ENCODE measurements at regions not wholly inside any gene's neighbourhood (a gene's known extent, or its start where the extent isn't known, plus 50 kb on each side); places are given as distances from the start of the nearest gene placed in this dataset.
A peak's percentile ranks its signal among the peaks of the same experiment; 100 is the strongest.

GRCh38 chr14:31950764-31951637 is 126.1 kb upstream of the ARHGAP5 start:
- Mint-ChIP-seq H3K27me3 (peaks cover 4% of the 10 kb centered on the region), H3K36me3 (no peaks in the 10 kb centered on the region), H3K9me3 (no peaks in the 10 kb centered on the region), H3K4me1 (peaks cover 0 to 21% (median 3%) of the 10 kb centered on the region in 3 donors), H3K4me3 (no peak overlapping the region), H3K27ac (no peak overlapping the region)

GRCh38 chr14:31951638-31951964 is 125.5 kb upstream of the ARHGAP5 start:
- no peak overlapping the region for H3K27ac Mint-ChIP-seq

GRCh38 chr14:31952573-31952972 is 124.5 kb upstream of the ARHGAP5 start:
- H3K4me3 Mint-ChIP-seq: peak overlapping the region in 1 of 4 donors; percentile 24
- H3K27me3 Mint-ChIP-seq: peaks cover 4% of the 10 kb centered on the region
- peaks cover 0 to 13% (median 1%) of the 10 kb centered on the region in 3 donors for H3K4me1 Mint-ChIP-seq
- no peaks in the 10 kb centered on the region for H3K36me3 Mint-ChIP-seq
- H3K9me3 Mint-ChIP-seq: no peaks in the 10 kb centered on the region
- no peak overlapping the region for H3K27ac Mint-ChIP-seq

More at GRCh38 chr14:31951638-31951964, 125.5 kb upstream of the ARHGAP5 start:
- Mint-ChIP-seq H3K4me1 (peaks cover 0 to 17% (median 3%) of the 10 kb centered on the region in 3 donors), H3K4me3 (no peak overlapping the region), H3K9me3 (no peaks in the 10 kb centered on the region), H3K27me3 (peaks cover 4% of the 10 kb centered on the region), H3K36me3 (no peaks in the 10 kb centered on the region)

DNA sequence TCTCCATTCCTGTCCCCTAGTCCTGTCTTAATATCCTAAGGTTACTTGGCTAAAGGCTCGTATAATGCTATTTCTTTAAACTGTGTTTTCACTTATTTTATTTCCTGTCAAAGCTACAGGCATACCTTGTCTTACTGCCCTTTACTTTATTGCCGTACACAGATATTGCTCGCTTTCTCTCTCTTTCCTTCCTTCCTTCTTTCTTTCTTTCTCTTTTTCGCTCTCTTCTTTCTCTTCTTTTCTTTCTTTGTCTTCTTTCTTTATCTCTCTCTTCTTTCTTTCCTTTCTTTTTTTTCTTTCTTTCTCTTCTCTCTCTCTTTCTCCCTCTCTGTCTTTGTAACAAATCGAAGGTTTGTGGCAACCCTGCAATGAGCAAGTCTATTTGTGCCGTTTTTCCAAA is 123.9 kb upstream of the ARHGAP5 start:
- Mint-ChIP-seq H3K4me3 (no peak overlapping the region), H3K27me3 (peaks cover 4% of the 10 kb centered on the region), H3K4me1 (peaks cover 0 to 9% (median 1%) of the 10 kb centered on the region in 3 donors), H3K36me3 (no peaks in the 10 kb centered on the region), H3K27ac (no peak overlapping the region), H3K9me3 (no peaks in the 10 kb centered on the region)

- Mint-ChIP-seq H3K9me3 (no peaks in the 10 kb centered on the region), H3K36me3 (no peaks in the 10 kb centered on the region), H3K27ac (no peak overlapping the region), H3K27me3 (peaks cover 2% of the 10 kb centered on the region), H3K4me3 (no peak overlapping the region), H3K4me1 (peaks cover 0 to 5% (median 1%) of the 10 kb centered on the region in 3 donors)
These were observed 122.1 kb upstream of the ARHGAP5 start for GRCh38 chr14:31954991-31955390.

GRCh38 chr14:31955936-31956579 is 121.0 kb upstream of the ARHGAP5 start:
- Mint-ChIP-seq H3K36me3 (no peaks in the 10 kb centered on the region), H3K4me3 (no peak overlapping the region), H3K9me3 (peaks cover 0 to 3% (median 1%) of the 10 kb centered on the region in 3 donors), H3K27me3 (peaks cover 2% of the 10 kb centered on the region), H3K27ac (no peak overlapping the region), H3K4me1 (peaks cover 0 to 5% (median 1%) of the 10 kb centered on the region in 3 donors)

DNA sequence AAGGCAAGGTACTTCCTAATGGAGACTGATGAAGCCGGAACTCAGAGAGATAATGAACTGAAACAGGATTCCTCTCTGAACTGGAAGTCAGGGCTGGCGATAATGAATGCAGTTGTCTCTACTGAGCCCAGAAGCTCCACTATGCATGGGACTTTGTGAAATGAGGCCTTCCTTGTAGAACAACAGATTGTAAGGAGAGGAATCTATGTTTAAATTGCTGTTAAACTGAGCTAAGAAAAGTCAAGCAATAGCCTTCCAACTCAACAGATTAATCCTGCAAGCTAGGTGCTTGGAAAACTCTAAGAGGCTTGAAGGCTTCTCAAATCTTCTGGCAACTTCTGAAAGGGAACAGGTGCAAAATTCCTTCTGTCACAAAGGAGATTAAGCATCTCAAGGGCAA is 119.5 kb upstream of the ARHGAP5 start:
- peaks cover 0 to 4% (median 1%) of the 10 kb centered on the region in 3 donors for H3K4me1 Mint-ChIP-seq
- no peak overlapping the region for H3K4me3 Mint-ChIP-seq
- H3K27me3 Mint-ChIP-seq: peaks cover under 1% of the 10 kb centered on the region
- H3K9me3 Mint-ChIP-seq: peaks cover 0 to 3% (median 1%) of the 10 kb centered on the region in 3 donors
- H3K36me3 Mint-ChIP-seq: peaks cover 2% of the 10 kb centered on the region
- no peak overlapping the region for H3K27ac Mint-ChIP-seq

DNA sequence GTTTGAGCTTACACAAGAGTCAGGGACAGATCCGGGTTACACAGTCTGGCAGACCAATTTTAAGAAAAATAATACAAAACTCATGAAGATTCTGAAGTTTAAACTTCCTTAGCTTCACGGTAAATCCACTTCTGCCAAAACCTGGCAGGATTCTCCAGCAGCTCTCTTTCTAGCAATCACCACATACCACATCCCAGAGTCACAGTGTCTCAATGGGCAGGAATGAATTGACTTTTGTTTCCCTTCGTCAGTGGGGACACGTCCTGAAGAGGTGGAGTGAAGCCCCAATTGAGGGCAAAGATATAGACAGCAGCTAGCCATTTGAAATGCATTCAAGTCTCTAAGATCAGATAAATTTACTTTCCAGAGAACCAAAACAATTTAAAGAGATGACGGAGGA is 117.1 kb upstream of the ARHGAP5 start:
- H3K9me3 Mint-ChIP-seq: peaks cover 0 to 3% (median 1%) of the 10 kb centered on the region in 3 donors
- peaks cover 2% of the 10 kb centered on the region for H3K36me3 Mint-ChIP-seq
- no peaks in the 10 kb centered on the region for H3K4me1 Mint-ChIP-seq
- H3K27me3 Mint-ChIP-seq: no peaks in the 10 kb centered on the region
- H3K4me3 Mint-ChIP-seq: no peak overlapping the region
- H3K27ac Mint-ChIP-seq: no peak overlapping the region

GRCh38 chr14:31961896-31962295 is 115.2 kb upstream of the ARHGAP5 start:
- H3K4me1 Mint-ChIP-seq: no peaks in the 10 kb centered on the region
- H3K9me3 Mint-ChIP-seq: peaks cover 0 to 3% (median 1%) of the 10 kb centered on the region in 3 donors
- H3K27me3 Mint-ChIP-seq: no peaks in the 10 kb centered on the region
- no peak overlapping the region for H3K4me3 Mint-ChIP-seq
- peaks cover 2% of the 10 kb centered on the region for H3K36me3 Mint-ChIP-seq
- H3K27ac Mint-ChIP-seq: no peak overlapping the region

DNA sequence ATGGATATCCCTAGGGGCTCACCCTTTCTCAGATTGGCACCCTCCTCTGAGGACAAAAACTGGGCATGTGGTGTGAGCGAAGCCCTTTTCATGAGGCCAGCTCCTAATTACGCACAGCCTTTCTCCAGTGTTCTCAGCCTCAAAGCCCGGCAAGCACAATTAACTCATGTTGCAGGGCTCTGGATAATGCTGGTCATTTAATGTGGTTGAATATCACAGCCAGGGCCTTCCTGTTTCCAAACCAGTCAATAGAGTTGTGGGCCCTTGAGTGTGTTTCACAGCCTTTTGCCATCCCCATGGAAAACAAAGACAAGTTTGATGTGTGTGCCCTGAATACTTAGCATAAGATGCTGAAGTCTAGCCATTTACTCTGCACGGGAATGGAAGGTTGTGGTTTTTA is 114.2 kb upstream of the ARHGAP5 start:
- H3K4me3 Mint-ChIP-seq: no peak overlapping the region
- H3K4me1 Mint-ChIP-seq: peaks cover 0 to 2% (median 0%) of the 10 kb centered on the region in 3 donors
- H3K27ac Mint-ChIP-seq: no peak overlapping the region
- peaks cover 1 to 3% (median 2%) of the 10 kb centered on the region in 3 donors for H3K9me3 Mint-ChIP-seq
- no peaks in the 10 kb centered on the region for H3K27me3 Mint-ChIP-seq
- H3K36me3 Mint-ChIP-seq: peaks cover 6% of the 10 kb centered on the region

- no peak overlapping the region for H3K27ac Mint-ChIP-seq
- peaks cover 1 to 3% (median 2%) of the 10 kb centered on the region in 3 donors for H3K9me3 Mint-ChIP-seq
- H3K4me1 Mint-ChIP-seq: peaks cover 0 to 7% (median 2%) of the 10 kb centered on the region in 3 donors
- H3K36me3 Mint-ChIP-seq: peaks cover 6% of the 10 kb centered on the region
- H3K27me3 Mint-ChIP-seq: no peaks in the 10 kb centered on the region
- H3K4me3 Mint-ChIP-seq: no peak overlapping the region
These were observed 113.5 kb upstream of the ARHGAP5 start for GRCh38 chr14:31963587-31963986.

DNA sequence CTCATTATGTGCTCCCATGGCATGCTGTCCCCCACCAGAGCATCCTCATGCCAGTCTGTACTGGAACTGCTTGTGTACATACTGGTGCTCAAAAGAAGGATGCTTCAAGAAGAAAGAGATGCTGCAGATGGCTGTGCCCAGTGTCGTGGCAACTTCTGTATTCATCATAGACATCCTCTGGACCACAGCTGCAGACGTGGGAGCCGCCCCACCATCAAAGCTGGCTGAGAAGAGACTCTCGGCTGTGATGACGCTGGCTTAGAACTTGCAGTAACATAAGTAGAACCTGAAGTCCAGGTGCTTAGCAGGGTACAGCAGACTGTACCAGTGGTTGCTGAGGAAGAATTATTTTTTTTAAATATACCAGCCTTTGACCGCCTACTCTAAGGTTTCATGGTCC is 112.6 kb upstream of the ARHGAP5 start:
- peaks cover 0 to 13% (median 6%) of the 10 kb centered on the region in 3 donors for H3K4me1 Mint-ChIP-seq
- H3K9me3 Mint-ChIP-seq: peaks cover 1 to 3% (median 2%) of the 10 kb centered on the region in 3 donors
- H3K4me3 Mint-ChIP-seq: no peak overlapping the region
- H3K27me3 Mint-ChIP-seq: no peaks in the 10 kb centered on the region
- H3K36me3 Mint-ChIP-seq: peaks cover 6% of the 10 kb centered on the region
- no peak overlapping the region for H3K27ac Mint-ChIP-seq

DNA sequence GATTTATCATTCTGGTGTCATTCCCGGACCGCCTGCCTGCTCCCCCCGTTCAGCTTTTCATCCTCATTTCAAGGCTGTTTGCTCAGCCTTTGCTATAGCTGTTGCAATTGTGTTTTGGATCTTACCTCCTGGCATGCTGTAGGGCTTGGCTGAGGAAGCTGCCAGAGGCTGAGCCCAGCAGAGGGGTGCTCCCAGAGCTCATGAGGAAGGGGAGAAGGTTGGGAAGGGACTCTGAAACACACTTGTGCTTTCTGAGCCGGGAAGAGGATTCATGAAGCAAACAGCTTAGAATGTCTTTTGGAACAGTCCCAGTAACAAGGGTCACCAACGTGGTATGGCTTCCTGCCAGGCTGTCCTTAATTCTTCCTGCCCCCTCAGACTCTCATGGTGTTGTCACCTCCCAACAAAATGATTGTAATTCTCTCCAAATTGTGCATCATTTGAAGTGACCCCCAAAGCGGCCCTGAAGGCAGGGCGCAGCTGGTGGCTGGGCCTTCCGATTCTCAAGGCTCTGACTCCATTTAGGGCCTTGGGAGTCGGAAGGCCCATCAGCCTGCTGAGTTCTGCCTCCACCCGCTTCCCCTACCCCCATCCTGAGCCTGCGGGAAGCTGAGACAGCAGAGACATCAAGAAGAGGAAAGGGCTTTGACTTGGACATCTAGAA is 111.9 kb upstream of the ARHGAP5 start:
- no peak overlapping the region for H3K27ac Mint-ChIP-seq
- peaks cover 1 to 5% (median 3%) of the 10 kb centered on the region in 3 donors for H3K9me3 Mint-ChIP-seq

GRCh38 chr14:31965735-31966598 is 111.1 kb upstream of the ARHGAP5 start:
- peaks cover 2 to 7% (median 4%) of the 10 kb centered on the region in 3 donors for H3K9me3 Mint-ChIP-seq
- peaks cover 6% of the 10 kb centered on the region for H3K36me3 Mint-ChIP-seq
- H3K27ac Mint-ChIP-seq: peak overlapping the region in 1 of 3 donors; percentile 36
- peaks cover 0 to 13% (median 6%) of the 10 kb centered on the region in 3 donors for H3K4me1 Mint-ChIP-seq
- no peaks in the 10 kb centered on the region for H3K27me3 Mint-ChIP-seq
- H3K4me3 Mint-ChIP-seq: no peak overlapping the region

More for the DNA sequence above, 111.9 kb upstream of the ARHGAP5 start:
- Mint-ChIP-seq H3K36me3 (peaks cover 6% of the 10 kb centered on the region), H3K4me3 (no peak overlapping the region), H3K27me3 (no peaks in the 10 kb centered on the region), H3K4me1 (peaks cover 0 to 13% (median 6%) of the 10 kb centered on the region in 3 donors)

Measured in IgD-negative memory B cell (primary cell).